SH-SY5Y (cell line): ENCODE measurements at regions not wholly inside any gene's neighbourhood (a gene's known extent, or its start where the extent isn't known, plus 50 kb on each side); places are given as distances from the start of the nearest gene placed in this dataset.

Source experiments
- GATA2 ChIP-seq: IDR thresholded peaks from 2 replicates; pipeline ENCODE4 v1.6.1; 2011; ENCODE audit warnings: mild to moderate bottlenecking, low read depth, low read length
- GATA3 ChIP-seq: IDR thresholded peaks from 2 replicates; pipeline ENCODE4 v1.6.1; 2011; ENCODE audit warnings: low read depth, mild to moderate bottlenecking, low read length, moderate library complexity

DNA sequence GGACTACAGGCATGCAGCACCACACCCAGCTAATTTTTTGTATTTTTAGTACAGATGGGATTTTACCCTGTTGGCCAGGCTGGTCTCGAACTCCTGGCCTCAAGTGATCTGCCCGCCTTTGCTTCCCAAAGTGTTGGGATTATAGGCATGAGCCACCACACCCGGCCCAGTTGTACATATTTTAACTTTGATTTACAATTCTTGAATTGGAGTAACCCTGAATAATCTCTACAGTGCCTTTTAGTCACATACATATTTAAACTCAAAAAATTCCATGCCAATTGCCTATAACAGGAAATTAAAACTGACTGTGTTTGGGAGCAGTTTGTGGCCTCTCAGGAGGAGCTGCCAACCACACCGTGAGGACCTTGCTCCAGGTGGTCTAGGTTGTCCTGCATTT is 199.8 kb upstream of the PDE10A start:
- no peak for TF ChIP-seq GATA2
- no peak for TF ChIP-seq GATA3
